DOHH2 (cell line): ENCODE measurements at regions not wholly inside any gene's neighbourhood (a gene's known extent, or its start where the extent isn't known, plus 50 kb on each side); places are given as distances from the start of the nearest gene placed in this dataset.

Experiments used
- EZH2phosphoT487 ChIP-seq: fragments of 200-600 bp; sonication (generic); IDR thresholded peaks from 2 replicates; pipeline ENCODE4 v1.6.1; 2017; ENCODE audit warnings: borderline replicate concordance, mild to moderate bottlenecking, antibody characterized with exemption, low read length, moderate library complexity, mixed read lengths
- TF ChIP-seq, protein P1 (sequence below): fragments of 200-600 bp; sonication (generic); IDR thresholded peaks from one replicate; pipeline ENCODE4 v1.5.1; 2014; ENCODE audit warnings: antibody characterized with exemption, mild to moderate bottlenecking, low read depth, low read length; ENCODE audit not compliant: poor library complexity, severe bottlenecking

- TF ChIP-seq EZH2phosphoT487, result no peak
- TF ChIP-seq, protein P1, sequence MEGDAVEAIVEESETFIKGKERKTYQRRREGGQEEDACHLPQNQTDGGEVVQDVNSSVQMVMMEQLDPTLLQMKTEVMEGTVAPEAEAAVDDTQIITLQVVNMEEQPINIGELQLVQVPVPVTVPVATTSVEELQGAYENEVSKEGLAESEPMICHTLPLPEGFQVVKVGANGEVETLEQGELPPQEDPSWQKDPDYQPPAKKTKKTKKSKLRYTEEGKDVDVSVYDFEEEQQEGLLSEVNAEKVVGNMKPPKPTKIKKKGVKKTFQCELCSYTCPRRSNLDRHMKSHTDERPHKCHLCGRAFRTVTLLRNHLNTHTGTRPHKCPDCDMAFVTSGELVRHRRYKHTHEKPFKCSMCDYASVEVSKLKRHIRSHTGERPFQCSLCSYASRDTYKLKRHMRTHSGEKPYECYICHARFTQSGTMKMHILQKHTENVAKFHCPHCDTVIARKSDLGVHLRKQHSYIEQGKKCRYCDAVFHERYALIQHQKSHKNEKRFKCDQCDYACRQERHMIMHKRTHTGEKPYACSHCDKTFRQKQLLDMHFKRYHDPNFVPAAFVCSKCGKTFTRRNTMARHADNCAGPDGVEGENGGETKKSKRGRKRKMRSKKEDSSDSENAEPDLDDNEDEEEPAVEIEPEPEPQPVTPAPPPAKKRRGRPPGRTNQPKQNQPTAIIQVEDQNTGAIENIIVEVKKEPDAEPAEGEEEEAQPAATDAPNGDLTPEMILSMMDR, result no peak
Measured at GRCh38 chr11:32259641-32260081, 168.8 kb downstream of the RCN1 start.
